Psoas muscle (tissue), 7 donors: ENCODE measurements at regions not wholly inside any gene's neighbourhood (a gene's known extent, or its start where the extent isn't known, plus 50 kb on each side); places are given as distances from the start of the nearest gene placed in this dataset.
"Not testable (repeated sequence)": the region's sequence is repeated elsewhere in the genome, so short reads cannot be mapped to it uniquely, and the experiment has no call there.

Experiments used
- ATAC-seq, 4 donors: fragments of 200-7000 bp; cut with Tn5 transposase; one replicate each; pipeline ENCODE4 v1.9.1; 2020; ENCODE audit warnings: moderate library complexity in 3 of 4, mild to moderate bottlenecking in 2 of 4
- DNase-seq, 2 donors: peaks; one replicate each; pipeline ENCODE4 v3.0.0-alpha.2; 2020
- H3K27ac ChIP-seq: fragments of 200-600 bp; one replicate; pipeline ENCODE4 v1.8.0; 2022
- H3K27me3 ChIP-seq, 3 donors: fragments of 200-600 bp in 1 of 3; one replicate each; pipeline versions ENCODE4 v1.6.1 to v1.8.0; 2013 to 2022; ENCODE audit warnings: low read length in 2 of 3, mild to moderate bottlenecking in 2 of 3, moderate library complexity in 1 of 3; ENCODE audit not compliant: insufficient read depth in 3 of 3
- H3K36me3 ChIP-seq, 2 donors: fragments of 200-600 bp in 1 of 2; one replicate each; pipeline versions ENCODE4 v1.6.1 to v1.8.0; 2013 to 2022; ENCODE audit warnings: low read depth in 1 of 2, mild to moderate bottlenecking in 1 of 2, moderate library complexity in 1 of 2; ENCODE audit not compliant: insufficient read depth in 1 of 2
- H3K4me1 ChIP-seq: fragments of 200-600 bp; one replicate; pipeline ENCODE4 v1.8.0; 2022
- H3K4me3 ChIP-seq: fragments of 200-600 bp; one replicate; pipeline ENCODE4 v1.8.0; 2022; ENCODE audit warnings: mild to moderate bottlenecking
- H3K9me3 ChIP-seq: fragments of 200-600 bp; one replicate; pipeline ENCODE4 v1.8.0; 2022
- WGBS, 3 donors: extraction: QIAGEN DNeasy Blood & Tissue Kit; methylation state at CpG; one replicate each; pipeline versions ENCODE4 v1.1.6 to v1.1.7; 2013; 5-methylcytosine and 5-hydroxymethylcytosine counted together
- intact Hi-C, 2 donors: fragments of 100-400 bp; cut with DNase I; formaldehyde crosslinking; loops; one replicate each; pipeline versions ENCODE4 v1.11.0 to v1.14.2; 2022
- TF ChIP-seq, protein P1 (sequence below): fragments of 200-600 bp; IDR thresholded peaks from one replicate; pipeline ENCODE4 v1.8.0; 2022; ENCODE audit warnings: antibody characterized with exemption
- donor health status: healthy with polysubstance abuse.
- donor health status: DM: no; HTN: no; CAD: no; lungs with moderate emphysema.
- donor health status: Bipolar disorder and iron deficiency.
- donor health status: healthy.
- donor health status: DM: yes; HTN: yes; CAD: no.
- donor health status: DM: no; HTN: no; CAD: no.
- donor health status: DM: yes; HTN: yes; CAD: no.

DNA sequence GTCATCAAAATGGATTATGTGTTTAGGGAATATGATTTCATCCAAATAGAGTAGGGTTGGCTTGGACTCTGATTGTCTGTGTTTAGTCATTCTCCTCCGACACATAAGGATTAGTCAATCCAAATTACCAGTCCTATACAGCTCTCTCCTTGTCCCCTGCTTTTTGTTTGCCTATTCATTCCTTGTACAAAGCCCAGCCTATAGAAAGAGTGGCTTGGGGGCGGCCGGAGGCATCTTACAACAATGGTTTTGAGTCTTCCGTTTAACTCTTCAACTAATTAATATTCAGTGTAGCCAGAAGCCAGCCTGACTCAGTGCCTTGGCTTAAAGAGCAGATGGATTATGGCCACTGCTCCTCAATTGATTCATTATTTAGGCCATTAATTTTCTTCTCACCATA lies 796.6 kb upstream of the POU3F4 start:
- TF ChIP-seq, protein P1, sequence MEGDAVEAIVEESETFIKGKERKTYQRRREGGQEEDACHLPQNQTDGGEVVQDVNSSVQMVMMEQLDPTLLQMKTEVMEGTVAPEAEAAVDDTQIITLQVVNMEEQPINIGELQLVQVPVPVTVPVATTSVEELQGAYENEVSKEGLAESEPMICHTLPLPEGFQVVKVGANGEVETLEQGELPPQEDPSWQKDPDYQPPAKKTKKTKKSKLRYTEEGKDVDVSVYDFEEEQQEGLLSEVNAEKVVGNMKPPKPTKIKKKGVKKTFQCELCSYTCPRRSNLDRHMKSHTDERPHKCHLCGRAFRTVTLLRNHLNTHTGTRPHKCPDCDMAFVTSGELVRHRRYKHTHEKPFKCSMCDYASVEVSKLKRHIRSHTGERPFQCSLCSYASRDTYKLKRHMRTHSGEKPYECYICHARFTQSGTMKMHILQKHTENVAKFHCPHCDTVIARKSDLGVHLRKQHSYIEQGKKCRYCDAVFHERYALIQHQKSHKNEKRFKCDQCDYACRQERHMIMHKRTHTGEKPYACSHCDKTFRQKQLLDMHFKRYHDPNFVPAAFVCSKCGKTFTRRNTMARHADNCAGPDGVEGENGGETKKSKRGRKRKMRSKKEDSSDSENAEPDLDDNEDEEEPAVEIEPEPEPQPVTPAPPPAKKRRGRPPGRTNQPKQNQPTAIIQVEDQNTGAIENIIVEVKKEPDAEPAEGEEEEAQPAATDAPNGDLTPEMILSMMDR = no peak
- DNase-seq (no peak), ATAC-seq (no peak)
- WGBS, 3 donors = 59 to 66% (median 64%) methylated on average over 4 of the region's 4 CpGs
- intact Hi-C loops = no loop called here
- no peak overlapping the region for H3K27ac ChIP-seq
- H3K36me3 ChIP-seq = no peaks in the 10 kb centered on the region
- peaks cover 0 to 12% (median 0%) of the 10 kb centered on the region in 3 donors for H3K27me3 ChIP-seq
- no peaks in the 10 kb centered on the region for H3K9me3 ChIP-seq
- H3K4me1 ChIP-seq = no peaks in the 10 kb centered on the region
- H3K4me3 ChIP-seq = no peak overlapping the region

DNA sequence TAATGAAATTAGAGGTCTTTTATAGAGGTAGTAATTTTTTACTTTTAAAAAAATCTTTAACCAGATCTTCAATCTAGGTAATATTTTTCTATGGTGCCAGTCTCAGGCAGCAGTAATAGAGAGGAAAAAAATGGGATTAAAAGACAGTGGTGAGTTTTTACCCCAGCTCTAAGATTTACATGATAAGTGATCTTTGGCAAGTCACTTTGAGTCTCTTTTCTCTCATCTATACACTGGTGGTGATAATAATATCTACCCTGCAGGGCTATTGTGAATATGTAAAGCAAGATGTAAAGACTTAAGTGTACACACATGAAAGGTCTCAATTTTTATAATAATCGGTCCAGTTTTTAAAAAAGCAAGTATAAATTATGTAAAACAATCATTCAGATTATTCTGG lies 786.2 kb upstream of the POU3F4 start:
- WGBS, 3 donors = 57 to 72% (median 71%) methylated on average over 1 of the region's 1 CpG
- intact Hi-C loops = no loop called here

DNA sequence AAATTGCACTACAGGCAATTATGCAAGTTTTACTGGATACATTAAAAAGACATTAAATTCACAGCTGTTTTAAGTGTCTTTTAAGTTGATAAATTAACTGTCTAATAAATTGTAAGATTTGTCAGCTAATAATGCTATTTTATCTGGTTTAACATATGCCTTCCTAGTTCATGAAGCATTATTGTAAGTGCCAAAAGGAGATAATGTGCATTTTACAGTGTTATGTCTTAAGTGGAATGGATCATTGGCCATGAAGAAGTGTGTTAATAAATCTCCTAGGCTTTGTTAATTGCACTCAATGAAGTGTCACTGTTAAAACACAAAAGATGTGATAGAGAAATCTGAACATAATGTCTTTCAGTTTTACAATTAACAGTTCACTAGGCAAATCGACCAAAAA lies 784.3 kb upstream of the POU3F4 start:
- H3K27me3 ChIP-seq = peaks cover 0 to 6% (median 0%) of the 10 kb centered on the region in 3 donors
- no peaks in the 10 kb centered on the region for H3K9me3 ChIP-seq
- no peak overlapping the region for H3K4me3 ChIP-seq
- intact Hi-C loops = no loop called here
- ATAC-seq (no peak), DNase-seq (no peak)
- 43 to 65% (median 52%) methylated on average over 1 of the region's 1 CpG for whole genome bisulfite sequencing, 3 donors
- H3K36me3 ChIP-seq = no peaks in the 10 kb centered on the region
- no peak overlapping the region for H3K27ac ChIP-seq
- TF ChIP-seq, protein P1 = no peak
- H3K4me1 ChIP-seq = no peaks in the 10 kb centered on the region

More for the DNA sequence above, 786.2 kb upstream of the POU3F4 start:
- Histone ChIP-seq H3K9me3 (no peaks in the 10 kb centered on the region), H3K4me3 (no peak overlapping the region), H3K36me3 (no peaks in the 10 kb centered on the region), H3K27ac (no peak overlapping the region), H3K27me3 (peaks cover 0 to 10% (median 0%) of the 10 kb centered on the region in 3 donors), H3K4me1 (no peaks in the 10 kb centered on the region)
- ATAC-seq (no peak), DNase-seq (no peak)
- TF ChIP-seq, protein P1 = no peak

DNA sequence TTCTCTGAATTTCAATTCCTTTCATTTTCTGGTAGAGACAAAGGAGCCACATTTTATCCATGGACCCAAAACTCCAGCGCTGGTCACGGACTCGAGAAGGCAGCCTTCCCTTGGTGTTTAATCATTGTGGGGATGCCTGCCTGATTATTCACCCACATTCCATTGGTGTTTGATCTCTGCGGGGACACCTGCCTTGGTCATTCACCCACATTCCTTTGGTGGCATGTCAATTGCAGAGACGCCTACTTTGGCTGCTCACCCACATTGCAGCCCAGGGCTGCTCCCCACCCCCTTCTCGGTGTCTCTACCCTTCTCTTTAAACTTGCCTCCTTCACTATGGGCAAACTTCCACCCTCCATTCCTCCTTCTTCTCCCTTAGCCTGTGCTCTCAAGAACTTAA lies 780.7 kb upstream of the POU3F4 start:
- 68% methylated on average over 6 of the region's 6 CpGs; no CpG with 5 or more reads in 2 of the 3 donors for whole genome bisulfite sequencing, 3 donors
- H3K9me3 ChIP-seq = not testable (repeated sequence)

DNA sequence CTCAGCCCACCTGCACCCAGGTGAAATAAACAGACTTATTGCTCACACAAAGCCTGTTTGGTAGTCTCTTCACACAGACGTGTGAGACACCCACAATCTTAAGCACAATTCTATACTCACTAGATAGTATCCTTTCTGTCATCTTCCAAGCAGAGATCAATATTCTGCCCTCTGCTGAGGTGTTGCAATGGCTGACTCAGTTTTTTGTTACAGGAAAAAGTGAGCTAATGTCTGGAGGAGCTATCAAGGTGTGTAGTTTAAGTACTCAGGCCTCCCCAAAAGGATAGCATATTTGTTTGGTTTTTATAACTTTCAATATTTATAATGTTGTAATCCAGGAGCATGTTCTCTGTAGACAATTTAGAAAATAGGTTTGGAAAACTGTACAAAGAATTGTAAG lies 775.2 kb upstream of the POU3F4 start:
- intact Hi-C loops = no loop called here
- Histone ChIP-seq H3K4me1 (no peaks in the 10 kb centered on the region), H3K4me3 (no peak overlapping the region), H3K27me3 (no peaks in the 10 kb centered on the region), H3K9me3 (no peaks in the 10 kb centered on the region), H3K36me3 (no peaks in the 10 kb centered on the region), H3K27ac (no peak overlapping the region)
- TF ChIP-seq, protein P1 = no peak
- ATAC-seq = no peak
- DNase-seq = no peak
- 58 to 83% (median 75%) methylated on average over 1 of the region's 1 CpG for WGBS, 3 donors

More for the DNA sequence above, 780.7 kb upstream of the POU3F4 start:
- H3K4me1 ChIP-seq, ATAC-seq, DNase-seq, H3K36me3 ChIP-seq, H3K4me3 ChIP-seq, H3K27ac ChIP-seq, intact Hi-C loops, H3K27me3 ChIP-seq: not testable (repeated sequence)
